ENCODE measurements at regions not wholly inside any gene's neighbourhood (a gene's known extent, or its start where the extent isn't known, plus 50 kb on each side); places are given as distances from the start of the nearest gene placed in this dataset.

- H3K9me3 Mint-ChIP-seq: no peaks in the 10 kb centered on the region
- no peak overlapping the region for H3K4me3 ChIP-seq (ENCODE audit: low read length)
- no peaks in the 10 kb centered on the region for H3K4me1 ChIP-seq (ENCODE audit: control insufficient read depth, insufficient read depth, low read length)
- no peak for TF ChIP-seq CTCF (IDR thresholded peaks at IDR 0.05)
- H3K27ac Mint-ChIP-seq: no peak overlapping the region
- ATAC-seq (no peak), DNase-seq (no peak)
- H3K4me1 Mint-ChIP-seq: no peaks in the 10 kb centered on the region
- intact Hi-C loops (cut with micrococcal nuclease): no loop called here
- 77% methylated on average over 7 of the region's 7 CpGs for WGBS (ENCODE audit: insufficient coverage)
- H3K27me3 ChIP-seq (ENCODE audit: control insufficient read depth, insufficient read depth, low read length): no peaks in the 10 kb centered on the region
- peaks cover 11% of the 10 kb centered on the region in 2 donors for H3K27me3 Mint-ChIP-seq (ENCODE audit: low read depth in 2 of 2)
- H3K9me3 ChIP-seq (ENCODE audit: control insufficient read depth, insufficient read depth, low read length): no peaks in the 10 kb centered on the region
- H3K36me3 Mint-ChIP-seq: no peaks in the 10 kb centered on the region
- H3K4me3 Mint-ChIP-seq: no peak overlapping the region
- H3K36me3 ChIP-seq (ENCODE audit: control insufficient read depth, insufficient read depth, low read length): no peaks in the 10 kb centered on the region
- no peak overlapping the region for H3K27ac ChIP-seq (ENCODE audit: low read length)
Measured at GRCh38 chr22:48811885-48812284, 1015.8 kb downstream of the BRD1 start.

GRCh38 chr22:48808038-48808960 lies 1019.4 kb downstream of the BRD1 start:
- 93% methylated on average over 4 of the region's 7 CpGs for WGBS (ENCODE audit: insufficient coverage)
- no peaks in the 10 kb centered on the region for H3K9me3 ChIP-seq (ENCODE audit: control insufficient read depth, insufficient read depth, low read length)
- Mint-ChIP-seq H3K27ac (no peak overlapping the region), H3K4me1 (no peaks in the 10 kb centered on the region), H3K9me3 (no peaks in the 10 kb centered on the region), H3K36me3 (no peaks in the 10 kb centered on the region), H3K27me3 (ENCODE audit: low read depth in 2 of 2) (peaks cover 5 to 11% of the 10 kb centered on the region in 2 donors), H3K4me3 (no peak overlapping the region)
- ATAC-seq (no peak), DNase-seq (no peak)
- no peaks in the 10 kb centered on the region for H3K27me3 ChIP-seq (ENCODE audit: control insufficient read depth, insufficient read depth, low read length)
- no peaks in the 10 kb centered on the region for H3K36me3 ChIP-seq (ENCODE audit: control insufficient read depth, insufficient read depth, low read length)
- no peak overlapping the region for H3K27ac ChIP-seq (ENCODE audit: low read length)
- intact Hi-C loops (cut with micrococcal nuclease): no loop called here
- TF ChIP-seq CTCF (IDR thresholded peaks at IDR 0.05): no peak
- no peak overlapping the region for H3K4me3 ChIP-seq (ENCODE audit: low read length)
- H3K4me1 ChIP-seq (ENCODE audit: control insufficient read depth, insufficient read depth, low read length): no peaks in the 10 kb centered on the region

- Mint-ChIP-seq H3K4me1 (no peaks in the 10 kb centered on the region), H3K4me3 (no peak overlapping the region), H3K27me3 (ENCODE audit: low read depth in 2 of 2) (peaks cover 5 to 10% of the 10 kb centered on the region in 2 donors), H3K27ac (no peak overlapping the region), H3K36me3 (no peaks in the 10 kb centered on the region), H3K9me3 (no peaks in the 10 kb centered on the region)
- ATAC-seq: no peak
- DNase-seq: no peak
- TF ChIP-seq CTCF (IDR thresholded peaks at IDR 0.05): no peak
- no peaks in the 10 kb centered on the region for H3K9me3 ChIP-seq (ENCODE audit: control insufficient read depth, insufficient read depth, low read length)
- H3K4me3 ChIP-seq (ENCODE audit: low read length): no peak overlapping the region
- 89% methylated on average over 17 of the region's 17 CpGs for WGBS (ENCODE audit: insufficient coverage)
- H3K36me3 ChIP-seq (ENCODE audit: control insufficient read depth, insufficient read depth, low read length): no peaks in the 10 kb centered on the region
- intact Hi-C loops (cut with micrococcal nuclease): no loop called here
- no peaks in the 10 kb centered on the region for H3K27me3 ChIP-seq (ENCODE audit: control insufficient read depth, insufficient read depth, low read length)
- no peaks in the 10 kb centered on the region for H3K4me1 ChIP-seq (ENCODE audit: control insufficient read depth, insufficient read depth, low read length)
- H3K27ac ChIP-seq (ENCODE audit: low read length): no peak overlapping the region
Measured at GRCh38 chr22:48807155-48807554, 1020.5 kb downstream of the BRD1 start.
